LHCN-M2 (cell line): ENCODE measurements at regions not wholly inside any gene's neighbourhood (a gene's known extent, or its start where the extent isn't known, plus 50 kb on each side); places are given as distances from the start of the nearest gene placed in this dataset.

Experiments used
- DNase-seq: peaks from one replicate; pipeline ENCODE4 v3.0.0-alpha.2; 2012; ENCODE audit warnings: low read depth

DNA sequence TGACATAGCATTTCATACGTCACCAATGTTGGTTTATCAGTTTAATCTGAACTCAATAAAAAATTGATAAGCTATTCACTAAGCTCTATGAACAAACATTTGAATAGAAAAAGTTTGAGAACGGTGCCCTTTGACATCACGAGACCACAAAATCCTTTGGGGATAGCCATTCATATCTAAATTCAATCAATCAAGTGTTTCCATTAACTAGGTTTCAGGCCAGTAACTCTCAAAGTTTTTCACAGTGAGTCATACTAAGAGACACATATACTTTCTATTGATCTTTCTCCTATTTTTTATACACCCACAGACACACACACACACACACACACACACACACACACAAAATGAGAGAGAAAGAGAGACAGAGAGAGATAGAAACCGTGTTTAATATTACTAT lies 235.4 kb upstream of the SNX7 start:
- no peak for DNase-seq

GRCh38 chr1:98422816-98423215 lies 238.7 kb upstream of the SNX7 start:
- DNase-seq: no peak

GRCh38 chr1:98421085-98421435 lies 240.5 kb upstream of the SNX7 start:
- DNase-seq: no peak

- no peak for DNase-seq
Measured at GRCh38 chr1:98420376-98421084, 241.0 kb upstream of the SNX7 start.

DNA sequence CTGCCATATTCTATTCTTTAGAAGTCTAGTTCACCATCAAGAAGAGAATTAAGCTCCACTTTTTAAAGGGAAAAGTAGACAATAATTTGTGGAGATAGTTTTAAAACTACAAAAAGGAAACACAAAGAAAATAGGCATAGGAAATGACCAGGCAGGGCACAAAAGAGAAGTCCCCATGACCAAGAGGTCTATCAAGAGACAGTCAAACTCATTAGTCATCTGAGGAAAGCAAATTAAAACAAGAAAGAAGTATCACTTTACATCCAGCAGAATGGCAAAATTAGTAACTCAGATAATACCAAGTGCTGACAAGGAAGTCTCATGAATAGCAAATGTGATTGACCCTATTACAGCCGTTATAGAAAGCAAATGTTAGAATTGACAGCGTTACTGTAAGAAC lies 243.7 kb upstream of the SNX7 start:
- DNase-seq: no peak

GRCh38 chr1:98410082-98410481 lies 251.4 kb upstream of the SNX7 start:
- no peak for DNase-seq

GRCh38 chr1:98406352-98407088 lies 255.0 kb upstream of the SNX7 start:
- DNase-seq: peak; percentile 41

- DNase-seq: peak; percentile 63
Measured at GRCh38 chr1:98405581-98406074, 255.9 kb upstream of the SNX7 start.

DNA sequence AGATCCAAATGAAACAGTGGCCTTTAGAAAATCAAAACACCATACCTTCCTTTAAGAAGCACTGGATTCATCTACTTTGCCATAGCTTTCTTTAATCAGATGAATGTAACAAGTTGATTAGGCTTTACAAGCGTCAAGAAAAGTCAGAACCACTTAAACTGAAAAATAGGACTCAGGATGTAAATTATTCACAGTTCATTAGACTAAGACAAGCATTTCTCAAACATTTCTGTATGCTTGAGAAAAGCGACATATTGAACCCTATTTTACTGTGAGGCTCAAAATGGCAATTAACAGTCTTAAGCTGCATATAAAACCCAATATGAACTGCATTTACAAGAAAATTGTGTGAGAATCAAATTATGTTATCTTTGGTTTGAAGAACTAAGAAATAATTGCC lies 256.7 kb upstream of the SNX7 start:
- DNase-seq: no peak

GRCh38 chr1:98403963-98404480 lies 257.5 kb upstream of the SNX7 start:
- DNase-seq: no peak

- peak; percentile 54 for DNase-seq
Measured at GRCh38 chr1:98402860-98403259, 258.7 kb upstream of the SNX7 start.

DNA sequence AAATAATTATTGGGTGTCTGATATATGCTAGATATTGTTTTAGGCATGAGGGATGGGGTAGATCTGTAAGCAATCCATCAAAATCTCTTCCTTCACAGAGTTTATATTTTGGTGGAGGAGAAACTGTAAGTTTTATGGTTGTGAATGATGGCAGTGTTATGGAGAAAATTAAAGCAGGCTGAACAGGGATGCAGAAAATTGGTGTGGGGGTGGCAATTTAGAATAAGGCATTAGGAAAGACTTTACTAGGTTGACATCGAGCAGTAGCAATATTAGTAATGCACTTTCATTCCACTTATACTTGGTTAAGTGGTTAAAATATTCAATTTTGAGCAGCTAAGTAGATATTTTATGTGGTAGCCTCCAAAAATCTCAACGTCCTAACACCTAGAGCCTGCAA lies 261.1 kb upstream of the SNX7 start:
- no peak for DNase-seq

DNA sequence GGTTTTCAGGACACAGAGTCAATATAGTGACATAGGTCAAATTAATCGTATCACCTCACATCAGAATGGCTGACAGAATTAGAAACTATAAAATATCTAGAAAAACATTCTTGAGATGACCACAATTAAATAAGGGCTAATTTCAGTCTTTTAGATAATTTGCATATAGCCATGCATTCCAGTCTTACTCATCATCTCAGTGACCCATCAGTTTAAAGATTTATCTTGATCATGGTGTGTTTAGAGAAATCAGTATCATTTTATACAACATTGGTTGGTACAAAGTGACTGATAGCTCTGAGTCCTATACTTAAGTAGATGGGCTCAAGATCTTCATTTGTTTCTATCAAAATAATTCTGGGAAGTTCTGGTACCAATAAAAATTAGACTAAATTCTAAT lies 262.3 kb upstream of the SNX7 start:
- no peak for DNase-seq

DNA sequence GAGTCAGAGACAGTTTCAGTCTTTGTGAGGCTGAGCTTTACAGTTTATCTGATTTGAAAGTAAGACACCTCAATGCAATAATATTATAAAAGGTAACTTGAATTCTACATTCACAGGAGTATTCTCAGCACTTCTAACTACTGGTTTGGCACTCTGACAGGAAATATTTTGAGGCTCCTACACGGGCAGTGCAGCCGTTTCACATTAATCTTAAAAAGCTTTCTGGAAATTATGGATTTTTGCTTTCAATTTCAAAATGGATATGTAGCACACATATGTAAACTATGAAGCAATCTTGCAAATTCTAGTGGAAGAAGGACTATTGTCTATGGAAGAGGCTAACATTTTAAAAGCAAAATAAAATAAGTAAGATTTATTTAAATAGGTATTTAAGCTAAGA lies 262.9 kb upstream of the SNX7 start:
- peak; percentile 59 for DNase-seq

- DNase-seq: peak; percentile 61
Measured at GRCh38 chr1:98398092-98398491, 263.4 kb upstream of the SNX7 start.

- DNase-seq: no peak
Measured at GRCh38 chr1:98393719-98394118, 267.8 kb upstream of the SNX7 start.

DNA sequence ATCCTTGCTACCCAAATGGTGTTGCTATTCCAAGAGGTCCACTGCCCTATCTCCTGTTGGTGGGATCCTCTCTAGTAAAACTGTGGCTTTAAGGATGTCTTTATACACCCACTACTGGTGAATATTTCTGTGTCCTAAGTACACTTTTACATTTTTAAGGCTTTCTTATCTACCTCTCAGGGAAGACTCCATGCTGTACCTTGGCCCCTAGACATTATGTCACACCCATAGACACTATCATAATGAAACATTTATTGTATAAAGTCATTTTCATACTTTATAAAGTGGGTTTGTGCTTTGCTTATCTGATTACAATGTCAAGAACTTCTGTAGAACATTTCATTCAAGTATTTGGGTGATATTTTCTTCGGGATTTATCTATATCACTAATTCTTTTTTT lies 270.3 kb upstream of the SNX7 start:
- no peak for DNase-seq

GRCh38 chr1:98389809-98390208 lies 271.7 kb upstream of the SNX7 start:
- peak; percentile 67 for DNase-seq

DNA sequence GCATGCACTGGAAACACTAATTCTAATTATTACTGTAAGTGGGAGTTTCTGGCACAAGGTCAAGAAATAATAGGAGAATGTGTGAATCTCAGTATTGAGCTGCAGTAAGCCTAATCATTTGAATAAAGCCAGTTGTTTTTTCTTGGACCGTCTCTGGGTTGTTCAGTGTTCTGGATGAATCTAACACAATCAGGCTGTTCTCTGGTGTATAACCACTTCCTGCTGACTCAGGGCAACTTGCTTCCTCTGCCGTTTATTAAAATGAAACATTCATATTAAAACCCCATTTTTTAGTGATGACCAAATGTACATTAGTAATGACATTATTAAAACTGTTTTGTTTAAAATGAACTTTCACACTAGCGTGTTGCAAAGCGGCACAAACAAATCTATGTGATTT lies 273.1 kb upstream of the SNX7 start:
- peak; percentile 96 for DNase-seq

DNA sequence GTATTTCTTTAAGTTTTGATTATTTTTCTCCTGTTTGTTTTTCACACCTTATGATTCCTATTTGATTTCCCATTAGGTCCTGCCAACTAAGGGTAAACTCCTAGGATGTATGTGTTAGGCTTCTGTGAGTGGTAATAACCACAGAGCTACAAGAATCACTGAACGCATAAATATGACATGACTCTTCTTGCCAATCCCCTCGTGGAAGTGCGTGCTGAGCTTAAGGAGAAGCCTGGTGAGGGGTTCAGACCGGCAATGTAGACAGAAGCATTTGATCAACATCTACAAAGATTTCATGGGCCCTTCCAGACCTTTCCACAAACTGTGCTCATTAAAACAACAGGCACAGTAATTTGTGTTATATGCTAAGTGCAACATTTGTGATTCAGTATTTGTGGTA lies 273.8 kb upstream of the SNX7 start:
- peak; percentile 44 for DNase-seq

DNA sequence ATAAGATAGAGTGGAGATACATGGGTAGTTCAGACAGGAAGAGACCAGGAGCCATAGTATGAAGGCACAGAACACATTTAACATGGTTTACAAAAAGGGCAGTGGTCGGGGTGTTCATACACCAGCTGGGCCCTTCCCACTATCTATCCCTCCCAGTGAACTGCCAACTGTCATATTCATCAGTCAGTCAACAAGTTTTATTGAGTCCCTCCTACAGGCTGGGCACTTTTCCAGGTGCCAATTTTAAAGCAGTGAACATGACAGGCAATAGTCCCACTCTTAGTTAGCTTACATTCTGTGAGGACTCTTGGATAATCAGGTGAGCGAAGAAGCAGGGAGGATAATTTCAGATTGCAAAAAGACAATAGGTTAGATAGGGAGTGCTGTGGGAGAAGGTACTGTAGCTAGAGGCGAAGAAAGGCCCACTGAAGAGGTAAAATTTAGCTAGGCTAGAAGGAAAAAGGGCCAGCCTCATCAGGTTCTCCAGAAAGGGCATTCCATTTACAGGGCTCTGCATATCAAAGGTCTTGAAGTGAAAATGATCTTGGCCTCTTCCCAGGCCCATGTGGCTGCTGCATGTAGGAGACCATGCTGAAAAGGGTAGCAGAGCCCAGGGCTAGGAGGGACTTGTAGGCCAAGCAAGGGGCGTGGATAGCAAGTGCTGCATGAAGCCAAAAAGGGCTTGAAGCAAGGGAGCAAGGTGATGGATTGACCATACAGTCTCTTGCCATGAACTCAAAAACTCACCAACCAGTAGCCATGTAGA lies 274.7 kb upstream of the SNX7 start:
- DNase-seq: no peak

GRCh38 chr1:98385652-98386051 lies 275.9 kb upstream of the SNX7 start:
- DNase-seq: peak; percentile 35
